ENCODE measurements at regions not wholly inside any gene's neighbourhood (a gene's known extent, or its start where the extent isn't known, plus 50 kb on each side); places are given as distances from the start of the nearest gene placed in this dataset.

DNA sequence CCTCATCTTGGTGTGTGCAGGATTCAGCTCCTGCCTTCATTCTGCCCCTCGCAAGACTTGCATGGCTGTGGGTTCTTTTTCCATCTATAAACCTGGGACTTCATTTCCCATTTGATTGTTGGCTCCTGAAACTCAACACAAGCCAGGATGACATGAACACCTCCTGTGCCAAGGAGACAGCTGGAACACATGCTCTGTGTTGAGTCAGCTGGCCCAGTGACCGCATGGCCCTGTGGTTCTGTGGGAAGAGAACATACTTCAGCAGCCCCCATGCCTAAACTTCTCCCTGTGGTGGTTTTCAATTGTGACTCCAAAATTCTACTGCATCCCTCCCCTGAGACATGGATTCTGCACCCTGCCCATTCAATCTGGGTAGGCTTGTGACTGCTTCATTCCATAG, 57.9 kb upstream of the FOXF1 start:
- TF ChIP-seq EZH2 (IDR thresholded peaks at IDR 0.05) (no peak), EZH2phosphoT487 (IDR thresholded peaks at IDR 0.05) (no peak)
- TF ChIP-seq, protein P1, sequence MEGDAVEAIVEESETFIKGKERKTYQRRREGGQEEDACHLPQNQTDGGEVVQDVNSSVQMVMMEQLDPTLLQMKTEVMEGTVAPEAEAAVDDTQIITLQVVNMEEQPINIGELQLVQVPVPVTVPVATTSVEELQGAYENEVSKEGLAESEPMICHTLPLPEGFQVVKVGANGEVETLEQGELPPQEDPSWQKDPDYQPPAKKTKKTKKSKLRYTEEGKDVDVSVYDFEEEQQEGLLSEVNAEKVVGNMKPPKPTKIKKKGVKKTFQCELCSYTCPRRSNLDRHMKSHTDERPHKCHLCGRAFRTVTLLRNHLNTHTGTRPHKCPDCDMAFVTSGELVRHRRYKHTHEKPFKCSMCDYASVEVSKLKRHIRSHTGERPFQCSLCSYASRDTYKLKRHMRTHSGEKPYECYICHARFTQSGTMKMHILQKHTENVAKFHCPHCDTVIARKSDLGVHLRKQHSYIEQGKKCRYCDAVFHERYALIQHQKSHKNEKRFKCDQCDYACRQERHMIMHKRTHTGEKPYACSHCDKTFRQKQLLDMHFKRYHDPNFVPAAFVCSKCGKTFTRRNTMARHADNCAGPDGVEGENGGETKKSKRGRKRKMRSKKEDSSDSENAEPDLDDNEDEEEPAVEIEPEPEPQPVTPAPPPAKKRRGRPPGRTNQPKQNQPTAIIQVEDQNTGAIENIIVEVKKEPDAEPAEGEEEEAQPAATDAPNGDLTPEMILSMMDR (IDR thresholded peaks at IDR 0.05): no peak

All from neural progenitor cell (in vitro differentiated cells).